GM18505 (cell line): ENCODE measurements at regions not wholly inside any gene's neighbourhood (a gene's known extent, or its start where the extent isn't known, plus 50 kb on each side); places are given as distances from the start of the nearest gene placed in this dataset.

Experiments
- ATAC-seq: cut with Tn5 transposase; IDR thresholded peaks from one replicate; pipeline ENCODE4 v1.9.1; 2021; ENCODE audit not compliant: unreplicated experiment
- POLR2A ChIP-seq: IDR thresholded peaks from 4 replicates; pipeline ENCODE4 v1.6.1; 2011; ENCODE audit warnings: borderline replicate concordance; ENCODE audit not compliant: insufficient read depth, insufficient read length; ENCODE audit errors: extremely low read depth

DNA sequence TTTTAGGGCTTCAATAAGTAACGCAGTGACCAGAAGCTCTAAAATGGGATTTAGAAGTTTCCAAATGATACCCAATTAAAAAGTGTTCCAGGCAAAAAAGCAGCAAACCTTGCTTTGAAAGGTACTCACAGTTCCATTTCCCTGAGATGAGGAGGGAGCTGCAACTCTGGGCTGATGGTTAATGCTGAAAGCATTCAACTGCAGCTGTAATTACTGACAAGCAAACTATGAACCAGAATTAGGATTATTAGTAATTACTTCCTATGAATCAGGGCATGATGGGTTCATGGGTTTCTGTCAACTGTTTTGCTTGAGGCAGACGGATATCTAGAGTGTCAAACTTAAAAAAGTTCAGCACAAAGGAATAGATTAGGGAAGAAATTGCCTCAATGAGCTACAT lies 357.4 kb downstream of the STIM2 start:
- TF ChIP-seq POLR2A: no peak
- ATAC-seq: no peak

DNA sequence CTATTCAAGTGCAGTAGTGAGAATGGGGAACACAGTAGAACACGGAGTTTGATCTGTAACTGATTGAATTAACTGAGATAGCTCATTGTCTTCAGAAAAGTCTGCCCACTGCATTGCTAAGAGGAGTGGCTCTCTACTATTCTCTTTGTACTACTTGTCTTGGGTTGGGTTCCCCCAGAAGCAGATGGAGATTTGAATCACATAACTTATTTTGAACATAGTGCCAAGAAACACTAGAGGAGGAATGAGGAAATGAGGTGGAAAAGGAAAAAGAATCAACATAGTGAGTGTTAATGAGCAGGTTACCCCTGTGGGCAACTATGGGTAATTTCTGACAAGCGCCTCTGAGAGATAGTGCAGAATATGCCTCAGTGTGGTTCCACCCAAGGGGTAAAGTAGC lies 362.7 kb downstream of the STIM2 start:
- no peak for ATAC-seq
- no peak for TF ChIP-seq POLR2A

DNA sequence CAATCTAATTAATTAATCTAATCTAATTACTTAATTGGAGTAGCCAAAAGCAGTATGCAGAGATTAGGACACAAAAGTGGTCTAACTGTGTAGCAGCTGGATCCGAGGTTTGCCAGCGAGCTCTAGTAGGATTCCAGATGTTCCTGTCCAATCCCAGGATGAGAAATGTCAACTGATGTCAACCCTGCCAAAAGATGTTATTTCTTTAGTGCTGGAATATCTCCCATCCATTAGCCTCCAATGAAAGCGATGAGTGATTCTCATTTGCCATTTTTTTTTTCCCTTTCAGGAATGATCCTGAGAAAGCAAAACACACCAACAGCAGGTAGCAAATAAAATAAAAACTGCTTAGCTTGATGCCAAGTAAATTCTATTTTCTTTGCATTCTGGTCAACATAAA lies 372.9 kb downstream of the STIM2 start:
- ATAC-seq: no peak
- no peak for TF ChIP-seq POLR2A

DNA sequence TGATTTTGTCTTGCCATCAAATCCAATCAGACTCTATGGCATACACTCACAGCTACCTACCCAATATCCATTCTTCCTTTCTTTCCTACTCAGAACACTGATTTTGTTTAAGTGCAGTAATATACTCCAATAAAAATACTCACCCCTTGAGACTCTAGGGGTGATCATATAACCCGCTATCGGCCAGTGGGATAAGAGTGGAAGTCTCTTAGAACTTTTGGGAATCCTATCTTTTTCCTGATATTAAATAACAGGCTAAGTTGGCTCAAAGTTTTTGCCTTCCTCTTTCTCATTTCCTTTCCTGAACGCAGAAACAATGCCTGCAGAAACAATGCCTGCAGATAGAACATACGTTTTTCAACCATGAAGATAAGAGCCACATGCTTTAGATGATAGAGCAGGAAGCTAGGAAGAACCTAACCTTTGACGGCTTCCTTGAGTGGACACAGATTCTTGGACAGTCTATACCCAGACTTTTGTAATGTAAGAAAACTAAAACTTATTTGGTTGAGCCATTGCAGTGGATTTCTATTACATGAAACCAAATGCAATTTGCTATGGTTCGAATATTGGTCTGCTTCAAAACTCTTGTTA lies 373.8 kb downstream of the STIM2 start:
- ATAC-seq: no peak
- TF ChIP-seq POLR2A: no peak

DNA sequence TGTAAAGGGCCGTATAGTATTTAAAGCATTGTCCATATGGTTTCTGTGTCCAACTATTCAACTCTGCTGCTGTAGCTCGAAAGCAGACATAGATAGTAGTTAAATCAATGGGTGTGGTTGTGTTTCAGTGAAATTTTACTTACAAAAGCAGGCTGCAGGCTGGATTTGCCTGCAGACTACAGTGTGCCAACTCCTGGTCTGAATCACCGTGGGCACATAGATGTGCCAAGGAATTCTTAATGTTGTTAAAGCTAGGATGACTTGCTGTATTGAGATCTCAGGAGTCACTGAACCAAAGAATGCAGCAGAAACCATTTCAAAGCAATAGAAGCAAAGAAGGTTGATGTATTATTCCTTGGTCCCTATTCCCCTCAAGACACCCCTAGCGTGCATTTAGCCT lies 379.0 kb downstream of the STIM2 start:
- no peak for TF ChIP-seq POLR2A
- no peak for ATAC-seq

DNA sequence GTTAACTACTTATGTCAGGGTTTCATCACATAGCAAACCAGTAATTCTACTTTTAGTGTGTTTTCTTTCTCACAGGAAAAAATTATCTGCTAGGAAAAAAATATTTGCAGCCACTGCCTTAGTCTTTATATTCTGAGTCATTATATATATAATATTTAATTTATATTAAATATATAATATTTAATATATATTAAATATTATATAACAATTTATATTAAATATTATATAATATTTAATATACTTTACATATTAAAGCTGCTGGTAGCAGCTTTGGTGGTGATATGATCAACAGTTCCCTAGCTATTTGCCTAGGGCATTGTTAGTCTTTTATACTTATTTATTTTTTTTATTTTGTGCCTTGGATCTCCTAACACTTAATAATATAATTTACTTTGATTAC lies 381.6 kb downstream of the STIM2 start:
- ATAC-seq: no peak

DNA sequence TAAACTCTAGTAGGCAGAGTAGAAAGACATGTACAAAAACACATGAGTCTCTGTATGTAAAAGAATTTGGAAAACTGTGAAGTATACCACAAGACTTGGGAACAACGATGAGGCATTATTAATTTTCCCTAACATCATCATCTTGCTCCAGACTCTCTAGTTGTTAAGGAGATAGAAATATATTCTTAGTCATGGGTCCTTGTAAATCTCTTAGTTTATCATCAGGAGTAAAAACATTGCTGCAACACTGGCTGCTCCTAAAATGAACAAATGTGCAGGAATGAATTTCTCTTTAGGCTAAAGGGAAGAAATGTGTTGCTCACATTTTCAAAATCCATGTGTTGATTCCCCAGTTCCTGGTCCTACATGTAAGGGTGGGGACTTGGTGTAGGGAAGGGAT lies 384.6 kb downstream of the STIM2 start:
- TF ChIP-seq POLR2A: no peak
- ATAC-seq: no peak

More for the DNA sequence above, 381.6 kb downstream of the STIM2 start:
- TF ChIP-seq POLR2A: no peak

DNA sequence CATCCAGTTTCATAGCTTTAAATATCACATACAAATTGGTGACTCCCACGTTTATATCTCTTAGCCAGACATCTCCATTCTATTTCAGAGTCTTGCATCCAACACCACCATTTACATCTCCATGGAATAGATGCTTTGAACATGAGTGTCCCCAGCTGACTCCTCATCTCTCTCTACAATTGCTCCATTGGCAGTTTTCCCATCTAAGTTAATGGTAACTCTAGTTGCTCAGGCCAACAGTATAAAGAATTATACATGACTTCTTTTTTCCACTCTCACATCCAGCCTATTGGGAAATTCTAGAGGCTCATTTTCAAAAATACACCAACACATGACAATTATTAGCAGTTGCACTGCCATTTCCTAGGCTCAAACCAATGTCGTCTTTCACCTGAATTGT lies 388.2 kb downstream of the STIM2 start:
- no peak for ATAC-seq
- TF ChIP-seq POLR2A: no peak

DNA sequence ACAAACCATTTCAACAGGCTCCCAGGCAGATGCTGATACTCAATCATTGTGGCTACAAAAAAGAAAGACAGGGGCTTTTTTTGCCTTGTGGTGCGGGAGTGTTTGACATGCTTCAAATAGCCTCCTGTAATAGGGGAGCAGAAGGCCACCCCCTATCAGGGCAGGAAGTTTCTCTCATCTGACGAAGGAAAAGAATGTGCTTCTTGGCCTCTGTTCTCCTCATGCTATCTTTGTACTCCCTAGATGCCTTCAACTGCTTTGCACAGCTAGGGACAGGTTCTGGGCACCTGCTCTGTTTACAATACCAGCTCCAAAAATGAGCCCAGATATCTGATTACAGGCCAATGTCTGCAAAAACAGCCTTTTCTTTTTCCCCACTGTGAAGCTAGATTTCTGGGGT lies 391.1 kb downstream of the STIM2 start:
- ATAC-seq: no peak
- no peak for TF ChIP-seq POLR2A

DNA sequence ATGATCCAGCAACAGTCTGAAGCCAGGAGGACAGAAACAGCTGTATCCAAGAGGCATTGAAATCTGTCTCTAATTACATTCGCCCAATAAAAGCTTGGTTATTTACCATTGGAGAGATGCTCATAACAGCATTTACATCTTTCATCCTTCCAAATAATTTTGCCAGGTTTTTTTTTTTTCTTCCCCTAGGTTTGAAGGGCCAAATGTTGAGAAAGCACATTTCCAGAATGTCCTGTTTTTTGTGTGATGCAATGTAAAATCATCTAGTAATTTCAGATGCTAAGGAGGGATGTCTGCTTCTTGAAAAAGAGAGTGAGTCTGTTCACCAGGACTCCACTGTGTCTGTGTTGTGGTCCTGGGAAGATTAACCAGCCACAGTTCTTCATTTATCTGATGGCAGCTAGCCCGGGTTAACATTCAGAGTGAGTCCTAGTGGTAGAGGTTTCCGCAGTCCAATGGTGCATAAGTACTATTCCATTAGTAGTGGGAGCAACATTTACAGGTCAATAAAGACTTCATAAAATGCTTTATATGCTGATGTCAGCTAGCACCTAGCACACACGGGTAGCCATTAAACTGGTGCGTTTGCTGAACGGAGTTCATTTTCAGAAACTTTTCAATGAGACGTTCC lies 406.8 kb downstream of the STIM2 start:
- ATAC-seq: no peak
- TF ChIP-seq POLR2A: no peak

DNA sequence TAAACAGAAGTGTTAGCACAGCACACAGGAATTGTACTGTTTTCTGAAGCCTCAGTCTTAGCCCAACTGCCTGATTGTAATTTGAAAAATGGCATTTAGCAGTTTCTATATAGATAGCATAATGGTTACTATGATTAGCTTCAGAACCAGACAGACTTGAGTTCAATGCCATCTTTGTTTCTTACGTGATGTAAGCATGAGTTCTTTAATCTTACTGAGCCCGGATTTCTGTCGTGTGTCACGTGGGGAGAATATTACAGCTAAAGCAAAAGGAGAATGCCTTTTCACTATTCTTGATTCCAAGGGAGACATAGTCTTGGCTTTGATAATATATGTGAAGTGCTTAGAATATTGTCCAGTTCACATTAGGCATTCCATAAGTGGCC lies 407.3 kb downstream of the STIM2 start:
- TF ChIP-seq POLR2A: no peak
- no peak for ATAC-seq

DNA sequence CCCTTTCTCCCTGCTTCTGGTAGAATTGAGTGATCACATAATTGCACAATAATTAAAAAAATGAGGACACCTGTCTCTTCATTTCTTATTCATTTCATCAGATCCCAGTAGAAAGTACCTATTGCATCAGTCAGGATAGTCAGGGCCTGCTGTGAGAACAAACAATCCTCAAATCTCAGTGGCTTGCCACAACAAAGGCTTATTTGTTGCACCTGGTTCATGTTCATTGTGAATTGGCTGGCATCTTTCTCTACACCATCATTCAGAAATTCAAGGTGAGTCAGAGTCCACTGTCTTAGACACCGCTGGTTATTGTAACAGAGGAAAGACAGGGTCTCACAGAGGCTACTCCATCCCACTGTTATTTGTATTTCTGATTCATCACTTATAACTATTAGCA lies 409.8 kb downstream of the STIM2 start:
- ATAC-seq: no peak
- TF ChIP-seq POLR2A: no peak

DNA sequence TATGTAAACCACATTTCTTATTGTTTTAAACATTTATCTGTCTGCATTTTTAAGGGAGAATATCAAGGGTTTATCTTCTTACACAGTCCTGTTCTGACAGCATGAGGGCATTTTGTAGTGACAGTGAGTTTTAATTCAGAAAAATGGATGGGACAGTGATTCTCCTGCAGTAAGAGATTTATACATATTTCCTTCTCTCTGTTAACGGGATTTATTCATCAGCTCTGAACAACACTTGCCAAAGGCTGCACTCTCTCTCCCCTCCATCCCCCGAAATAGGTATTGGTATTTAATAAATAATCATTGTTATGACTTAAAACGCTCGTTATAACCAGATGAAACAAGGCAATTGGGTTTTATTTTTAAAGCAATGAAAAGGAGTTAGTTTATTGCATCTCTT lies 410.9 kb downstream of the STIM2 start:
- ATAC-seq: no peak
- TF ChIP-seq POLR2A: no peak

DNA sequence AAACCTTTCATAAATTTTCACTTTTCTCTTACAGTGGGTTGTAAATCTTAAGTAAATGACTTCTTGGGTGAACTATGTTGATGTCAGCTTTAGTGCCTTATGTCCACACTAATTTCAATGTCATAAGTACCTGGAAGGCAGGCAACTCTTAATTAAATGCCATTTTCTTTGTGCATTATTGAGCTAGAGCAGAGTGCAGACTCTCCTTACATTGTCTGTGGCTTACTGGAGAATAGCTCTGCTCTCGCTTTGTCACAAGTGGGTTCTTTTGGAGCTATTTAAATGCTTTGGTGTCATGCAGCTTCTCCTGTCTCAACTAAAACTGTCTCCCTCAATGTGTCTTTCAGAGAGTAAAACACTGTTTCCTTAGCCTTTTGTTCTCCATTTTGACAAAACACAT lies 411.6 kb downstream of the STIM2 start:
- no peak for ATAC-seq
- no peak for TF ChIP-seq POLR2A
